GM12874 (cell line): ENCODE measurements at regions not wholly inside any gene's neighbourhood (a gene's known extent, or its start where the extent isn't known, plus 50 kb on each side); places are given as distances from the start of the nearest gene placed in this dataset.

Experiments
- CTCF ChIP-seq: IDR thresholded peaks from 2 replicates; pipeline ENCODE4 v1.5.1; 2011; ENCODE audit warnings: low read depth, mild to moderate bottlenecking, control low read depth, low read length, moderate library complexity; ENCODE audit not compliant: insufficient read depth

GRCh38 chr21:32061729-32062128 lies 188.9 kb downstream of the HUNK start:
- no peak for TF ChIP-seq CTCF

DNA sequence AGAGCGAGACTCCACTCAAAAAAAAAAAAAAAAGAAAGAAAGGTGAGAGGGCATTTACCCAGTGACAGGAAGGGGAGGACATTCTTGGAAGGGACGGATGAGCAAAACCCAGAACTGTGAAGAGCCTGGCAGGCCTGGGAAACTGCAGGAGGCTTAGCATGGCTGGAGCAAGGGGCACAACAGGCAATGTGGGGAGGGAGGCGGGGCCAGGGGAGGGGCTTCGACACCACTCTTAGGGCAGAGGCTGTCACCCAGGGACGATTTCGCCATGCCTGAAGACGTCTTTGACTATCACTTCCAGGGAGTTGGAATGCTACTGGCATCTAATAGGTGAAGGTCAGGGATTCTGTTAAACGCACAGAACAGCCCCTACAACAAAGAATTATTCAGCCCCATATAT lies 184.0 kb downstream of the HUNK start:
- TF ChIP-seq CTCF, result no peak

DNA sequence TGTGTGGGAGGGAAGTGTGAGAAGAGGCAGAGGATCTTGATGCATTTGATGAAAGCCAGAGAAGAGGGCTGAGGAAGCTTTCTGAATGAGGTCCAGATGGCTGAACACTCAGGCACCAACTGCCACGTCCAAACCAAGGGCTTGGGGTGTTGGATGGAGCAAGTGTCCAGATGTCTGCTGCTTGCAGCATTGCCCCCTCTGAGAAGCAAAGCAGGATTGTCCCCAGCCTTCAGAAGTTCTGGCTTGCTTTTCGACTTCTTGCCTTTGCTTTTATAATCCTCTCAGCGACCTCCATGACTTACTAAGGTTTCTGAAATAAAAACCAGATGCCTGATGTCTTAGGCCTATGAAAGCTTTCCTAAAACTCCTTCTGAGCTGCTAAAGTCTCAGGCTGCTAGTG lies 182.5 kb downstream of the HUNK start:
- TF ChIP-seq CTCF, result no peak
